Glomerular visceral epithelial cell (primary cell): ENCODE measurements at regions not wholly inside any gene's neighbourhood (a gene's known extent, or its start where the extent isn't known, plus 50 kb on each side); places are given as distances from the start of the nearest gene placed in this dataset.

ENCODE experiments used
- DNase-seq: peaks from one replicate; pipeline ENCODE4 v3.0.0-alpha.2; 2016; ENCODE audit errors: extremely low spot score

- no peak for DNase-seq
Measured at GRCh38 chr3:188940573-188940932, 231.2 kb upstream of the TPRG1 start.

DNA sequence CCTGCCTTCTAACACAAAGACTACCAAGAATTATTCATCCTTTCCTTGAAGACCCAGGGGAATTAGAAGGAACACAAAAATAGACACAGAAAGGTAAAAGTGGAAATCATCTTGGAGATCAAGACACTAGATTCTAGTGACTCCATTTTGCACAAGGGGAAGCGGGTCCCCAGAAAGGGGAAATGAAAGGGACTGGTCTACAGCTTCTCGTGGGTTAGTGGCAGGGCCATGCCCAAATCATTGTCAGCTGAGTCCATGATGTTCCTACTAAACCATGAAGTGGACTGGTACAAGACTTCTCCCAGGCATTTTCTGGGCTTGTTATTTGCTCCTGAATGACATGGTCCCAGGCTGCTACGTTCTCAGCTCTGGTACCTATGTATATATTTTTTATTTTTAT lies 230.7 kb upstream of the TPRG1 start:
- DNase-seq, result no peak

GRCh38 chr3:188942191-188942590 lies 229.6 kb upstream of the TPRG1 start:
- no peak for DNase-seq

DNA sequence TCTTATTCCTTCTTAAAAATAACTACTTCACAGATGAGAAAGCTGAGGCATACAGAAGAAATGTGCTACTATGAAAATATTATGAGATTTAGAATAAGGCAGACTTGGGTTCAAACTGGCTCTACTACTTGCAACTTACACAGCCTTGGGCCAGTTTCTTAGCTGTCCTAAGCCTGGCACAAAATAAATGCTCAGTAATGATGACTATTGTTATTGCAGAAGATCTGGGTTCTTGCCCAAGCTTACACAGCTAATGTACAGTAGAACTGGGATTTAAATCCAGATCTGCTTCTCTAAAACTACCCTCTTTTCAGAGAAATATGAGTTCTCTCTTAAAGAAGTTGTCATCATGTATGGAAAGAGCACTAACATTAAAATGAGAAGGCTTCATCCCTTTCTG lies 228.2 kb upstream of the TPRG1 start:
- no peak for DNase-seq

DNA sequence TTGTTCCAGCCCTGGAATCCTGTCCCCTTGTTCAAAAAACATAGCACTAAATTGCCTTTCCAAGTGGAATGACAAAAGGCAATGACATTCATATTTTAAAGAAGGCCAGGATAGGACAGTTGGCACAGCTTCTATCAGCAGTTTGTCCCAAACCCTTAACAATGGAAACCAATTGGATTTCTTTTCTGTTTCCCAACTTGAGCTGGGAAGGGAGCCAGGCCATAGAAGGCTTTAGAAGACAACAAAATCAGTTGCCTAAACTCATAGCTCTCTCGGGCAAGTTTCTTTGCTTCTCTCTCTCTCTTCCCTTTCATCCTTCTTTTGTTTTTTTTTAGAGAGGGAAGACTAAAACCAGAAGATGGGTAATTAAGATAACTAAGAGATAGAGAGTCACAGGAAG lies 227.7 kb upstream of the TPRG1 start:
- no peak for DNase-seq

- DNase-seq, result no peak
Measured at GRCh38 chr3:188946351-188947240, 225.2 kb upstream of the TPRG1 start.

DNA sequence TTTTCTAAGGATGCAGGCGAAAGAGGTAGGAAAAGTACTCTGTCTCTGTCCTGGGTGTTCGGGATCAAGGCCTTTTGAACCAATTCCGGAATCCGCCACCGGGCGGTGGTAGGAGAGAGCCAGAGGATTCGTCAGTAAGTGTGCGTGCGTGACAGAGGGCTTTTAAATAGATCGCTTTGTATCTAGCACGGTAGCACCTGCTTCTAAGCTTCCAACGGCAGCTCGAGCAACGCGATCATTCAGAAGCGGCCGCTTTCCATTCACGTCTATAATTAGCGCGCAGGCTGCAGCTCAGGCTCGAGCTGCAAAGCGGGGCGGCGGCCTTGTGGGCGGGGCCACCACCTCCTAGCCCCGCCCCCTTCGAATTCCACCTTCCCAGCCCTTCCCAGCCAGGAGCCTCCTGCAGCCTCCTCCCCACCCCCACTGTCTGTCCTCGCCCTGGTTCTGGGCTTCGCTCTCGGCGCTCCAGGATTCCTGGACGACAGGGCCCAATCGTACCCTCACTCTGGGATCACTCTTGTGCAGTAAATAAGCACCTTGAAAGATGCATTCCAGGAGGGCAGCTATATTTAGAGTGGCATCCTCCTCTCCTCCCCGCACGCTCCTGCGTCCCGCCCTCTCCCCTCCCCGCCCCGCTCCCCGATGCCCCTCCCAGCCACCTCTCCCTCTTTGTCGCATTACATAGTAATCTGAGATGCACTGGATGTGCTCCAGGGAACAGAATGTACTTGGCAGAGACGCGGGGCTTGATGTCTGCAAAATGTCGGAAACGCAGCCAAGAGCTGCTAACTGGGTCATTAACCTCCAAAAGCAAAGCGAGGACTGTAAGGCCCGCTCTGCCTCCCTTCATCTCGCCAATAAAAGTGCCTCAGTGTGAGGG lies 224.1 kb upstream of the TPRG1 start:
- peak; percentile 83 for DNase-seq

DNA sequence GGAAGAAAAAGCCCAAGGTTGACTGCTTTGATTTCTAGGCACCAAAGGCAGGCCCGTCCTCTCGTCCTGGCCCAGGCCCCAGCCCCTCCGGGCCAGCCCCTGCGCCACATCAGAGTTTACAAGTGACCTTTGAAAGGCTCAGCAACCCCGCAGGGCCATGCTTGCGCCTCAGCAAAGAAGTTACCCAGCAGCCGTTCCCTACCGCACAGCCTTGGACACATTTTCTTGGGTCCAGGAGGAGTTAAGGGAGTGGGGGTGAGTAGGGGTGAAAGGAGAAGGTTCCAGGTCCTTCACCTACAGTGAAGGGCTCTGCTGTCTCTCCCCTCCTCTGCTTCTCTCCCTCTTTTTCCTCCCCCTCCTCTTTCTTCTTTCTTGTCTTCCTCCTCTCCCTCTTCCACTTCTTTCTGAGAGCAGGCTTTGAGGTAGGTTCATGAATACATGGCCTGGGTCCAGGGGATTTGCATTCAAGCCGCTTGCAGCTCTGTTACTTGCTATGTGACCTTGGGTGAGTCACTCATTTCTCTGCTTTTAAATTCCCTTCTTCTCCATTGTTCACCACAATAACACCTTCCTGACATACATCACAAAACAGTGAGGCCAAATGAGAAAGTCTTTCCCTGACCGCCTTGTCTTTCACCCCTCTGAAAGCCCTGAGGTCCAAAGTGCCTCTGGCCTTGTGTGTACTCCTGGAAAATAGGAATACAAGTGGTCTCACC lies 223.3 kb upstream of the TPRG1 start:
- DNase-seq, result peak; percentile 75

DNA sequence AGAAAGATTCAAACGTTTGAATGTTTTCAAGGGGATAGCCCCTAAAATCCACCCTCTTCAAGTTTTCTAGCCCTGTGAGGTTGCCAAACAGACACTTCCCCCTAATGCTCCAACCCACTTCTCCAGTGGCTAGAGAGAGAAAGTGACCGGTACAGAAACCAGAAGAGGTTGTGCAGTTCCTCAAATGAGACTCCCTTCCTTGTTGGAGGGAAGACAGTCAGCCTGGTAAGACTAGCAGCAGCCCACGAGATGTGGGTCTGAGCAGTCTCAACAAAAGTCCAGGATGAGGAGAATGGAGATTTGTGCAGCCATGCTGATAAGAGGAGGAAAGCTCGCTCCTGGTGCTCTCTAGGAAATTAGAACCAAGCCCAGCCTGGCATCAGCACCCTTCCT lies 222.8 kb upstream of the TPRG1 start:
- no peak for DNase-seq

DNA sequence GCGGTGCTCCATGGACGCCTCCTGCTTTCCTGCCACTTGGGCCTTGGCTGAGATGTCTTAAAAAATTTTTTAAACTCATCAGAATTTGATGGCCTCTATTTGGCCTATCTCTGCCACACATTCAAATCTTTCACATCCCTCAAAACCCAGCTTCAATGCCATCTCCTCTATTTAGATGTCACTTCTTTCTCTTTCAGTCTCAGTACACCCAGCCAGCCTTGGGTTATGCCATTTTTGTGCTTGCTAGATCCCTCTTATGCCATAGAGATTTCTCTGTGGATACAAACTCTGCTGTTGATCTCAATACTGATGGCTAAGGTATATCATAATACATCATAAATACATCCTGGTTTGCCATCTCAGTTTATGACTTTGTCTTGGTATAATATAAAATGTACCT lies 222.3 kb upstream of the TPRG1 start:
- DNase-seq, result no peak

- DNase-seq, result no peak
Measured at GRCh38 chr3:188949996-188950395, 221.8 kb upstream of the TPRG1 start.

DNA sequence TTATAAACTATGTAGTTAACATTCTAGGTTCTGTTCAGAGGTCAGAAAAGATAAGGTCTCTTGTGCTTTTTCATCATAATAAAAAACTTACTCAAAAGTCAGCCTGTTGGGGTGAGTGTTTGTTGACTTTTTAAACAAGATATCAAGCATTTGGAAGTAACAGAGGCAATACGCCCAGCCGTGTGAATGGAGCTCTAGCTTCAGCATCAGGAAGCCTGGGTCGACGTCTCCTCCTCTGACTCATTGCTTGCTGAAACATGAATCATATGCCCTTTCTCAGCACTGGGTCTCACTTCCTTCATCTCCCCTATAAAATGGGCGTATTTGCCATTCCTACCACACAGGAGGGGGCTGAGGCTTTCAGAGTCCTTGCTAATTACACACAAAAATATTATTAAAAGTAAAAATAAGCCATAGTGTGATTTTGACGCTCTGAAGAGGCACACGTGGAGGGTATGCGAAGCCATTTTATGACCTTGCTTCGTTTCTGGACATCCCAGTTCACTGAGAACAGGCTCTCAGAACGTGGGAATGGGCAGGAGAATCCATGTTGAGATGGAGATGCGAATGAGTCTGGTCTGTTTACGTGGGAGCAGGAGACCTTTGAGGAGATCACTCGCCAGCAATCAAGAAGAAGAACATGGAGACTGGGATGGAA lies 220.8 kb upstream of the TPRG1 start:
- DNase-seq, result peak; percentile 67

- DNase-seq, result no peak
Measured at GRCh38 chr3:188951734-188952133, 220.0 kb upstream of the TPRG1 start.

GRCh38 chr3:188954590-188955208 lies 217.1 kb upstream of the TPRG1 start:
- DNase-seq, result peak; percentile 80

GRCh38 chr3:188955919-188956318 lies 215.9 kb upstream of the TPRG1 start:
- DNase-seq, result no peak

- peak; percentile 49 for DNase-seq
Measured at GRCh38 chr3:188956839-188957489, 214.8 kb upstream of the TPRG1 start.

DNA sequence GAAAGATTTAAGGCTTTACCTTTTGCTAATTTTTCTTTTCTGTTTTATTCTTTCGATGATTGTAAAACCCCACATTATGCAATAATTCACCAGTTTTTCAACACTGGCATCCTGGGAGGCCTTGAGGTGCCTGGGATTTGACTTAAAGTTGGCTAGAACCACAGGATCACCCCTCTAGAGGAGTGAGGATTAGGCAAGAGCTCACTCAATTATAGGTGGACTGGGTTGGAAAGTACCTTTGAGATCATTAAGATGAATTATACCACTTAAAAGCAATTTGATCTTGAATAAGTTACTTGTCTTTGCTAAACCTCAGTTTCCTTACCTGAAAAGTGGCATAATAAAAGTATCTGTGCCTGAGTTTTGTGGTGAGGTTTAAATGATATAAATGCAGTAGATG lies 212.8 kb upstream of the TPRG1 start:
- DNase-seq, result no peak

DNA sequence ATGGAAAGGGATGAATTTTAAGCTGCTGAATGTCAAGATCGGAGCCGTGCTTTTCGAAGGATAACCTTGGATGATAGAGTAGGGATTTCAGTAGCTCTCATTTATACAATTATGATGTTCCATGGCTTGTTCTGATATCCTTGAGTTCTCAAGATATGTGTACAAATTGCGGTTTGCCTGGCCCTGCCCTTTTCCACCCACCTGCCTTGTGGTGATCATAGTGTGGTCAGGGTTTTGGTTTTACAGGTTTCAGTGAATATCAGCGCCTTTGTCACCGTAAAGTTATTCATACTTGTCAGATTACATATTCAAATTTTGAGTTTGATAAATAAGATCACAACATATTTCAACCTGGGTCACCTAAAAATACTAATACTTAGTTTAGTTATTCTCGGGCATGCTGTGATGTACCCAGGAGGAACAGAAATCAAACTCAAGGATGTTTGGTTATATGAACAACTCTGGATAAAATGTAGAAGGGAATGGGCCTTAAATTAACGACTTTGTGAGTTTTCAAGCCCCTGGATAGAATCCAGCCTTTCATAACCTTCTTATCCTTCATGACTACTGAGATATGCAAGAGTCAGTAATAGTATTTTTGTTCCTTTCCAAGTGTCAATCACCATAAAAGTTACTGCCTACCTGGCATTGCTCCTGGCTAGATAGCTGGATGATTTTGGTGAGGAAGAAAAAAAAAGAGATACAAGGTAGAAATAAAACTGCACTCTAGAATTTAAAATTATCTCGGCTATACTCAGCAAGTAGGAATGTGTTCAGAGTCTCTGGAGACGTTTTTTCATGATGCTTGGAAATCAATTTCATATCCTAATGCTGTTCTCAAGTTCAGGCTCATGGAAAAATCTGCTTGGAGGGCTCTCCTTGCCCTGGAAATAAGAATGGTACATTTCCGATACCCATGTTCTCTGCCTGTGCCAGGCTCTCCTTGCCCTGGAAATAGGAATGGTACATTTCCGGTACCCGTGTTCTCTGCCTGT lies 209.2 kb upstream of the TPRG1 start:
- DNase-seq, result no peak

- DNase-seq, result no peak
Measured at GRCh38 chr3:188964957-188965356, 206.8 kb upstream of the TPRG1 start.

DNA sequence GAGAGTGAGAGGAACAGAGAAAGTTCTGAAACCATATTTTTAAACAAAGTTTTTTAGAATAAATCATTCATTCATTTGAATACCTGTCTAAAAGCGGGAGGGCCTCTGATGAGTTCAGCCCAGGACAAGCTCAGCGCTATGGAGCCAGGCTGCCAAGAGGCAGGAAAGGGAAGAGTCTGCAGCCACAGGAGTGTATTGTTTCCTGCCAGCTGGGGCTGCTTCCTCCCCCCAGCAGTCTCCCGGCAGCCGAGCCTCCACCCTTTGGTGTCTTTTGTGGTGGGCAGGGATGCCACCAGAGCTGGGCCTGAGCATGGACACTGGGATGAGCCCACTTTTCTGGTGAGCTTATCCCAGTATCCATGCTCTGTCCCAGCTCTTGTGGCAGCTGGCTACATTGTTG lies 199.5 kb upstream of the TPRG1 start:
- no peak for DNase-seq
